ENCODE measurements at regions not wholly inside any gene's neighbourhood (a gene's known extent, or its start where the extent isn't known, plus 50 kb on each side); places are given as distances from the start of the nearest gene placed in this dataset.
"Not testable (repeated sequence)": the region's sequence is repeated elsewhere in the genome, so short reads cannot be mapped to it uniquely, and the experiment has no call there.

GRCh38 chr4:3585567-3585966 is 53.3 kb upstream of the LRPAP1 start:
- not testable (repeated sequence) for DNase-seq

DNA sequence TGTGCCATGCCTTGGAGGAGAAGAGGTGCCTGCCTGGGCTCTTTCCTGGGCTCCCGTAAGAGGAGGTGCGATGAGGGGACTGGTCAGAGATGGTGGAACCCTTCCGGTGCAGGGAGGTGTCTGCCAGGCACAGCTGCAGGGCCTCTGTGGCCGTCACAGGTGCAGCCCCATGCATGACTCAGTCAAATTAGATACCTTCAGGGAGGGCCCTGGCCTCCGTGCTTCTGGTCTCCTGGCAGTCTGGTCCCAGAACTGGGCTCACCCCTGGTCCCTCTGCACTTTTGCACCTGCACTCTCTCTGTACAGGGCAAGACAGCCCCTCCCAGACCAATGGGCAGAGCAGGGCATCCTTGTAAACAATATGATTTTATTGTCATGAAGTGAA is 49.9 kb upstream of the LRPAP1 start:
- no peak for DNase-seq

Measured in CD4-positive, alpha-beta T cell treated with Interleukin-17A for 1 hour (primary cell).